ENCODE measurements at regions not wholly inside any gene's neighbourhood (a gene's known extent, or its start where the extent isn't known, plus 50 kb on each side); places are given as distances from the start of the nearest gene placed in this dataset.

DNA sequence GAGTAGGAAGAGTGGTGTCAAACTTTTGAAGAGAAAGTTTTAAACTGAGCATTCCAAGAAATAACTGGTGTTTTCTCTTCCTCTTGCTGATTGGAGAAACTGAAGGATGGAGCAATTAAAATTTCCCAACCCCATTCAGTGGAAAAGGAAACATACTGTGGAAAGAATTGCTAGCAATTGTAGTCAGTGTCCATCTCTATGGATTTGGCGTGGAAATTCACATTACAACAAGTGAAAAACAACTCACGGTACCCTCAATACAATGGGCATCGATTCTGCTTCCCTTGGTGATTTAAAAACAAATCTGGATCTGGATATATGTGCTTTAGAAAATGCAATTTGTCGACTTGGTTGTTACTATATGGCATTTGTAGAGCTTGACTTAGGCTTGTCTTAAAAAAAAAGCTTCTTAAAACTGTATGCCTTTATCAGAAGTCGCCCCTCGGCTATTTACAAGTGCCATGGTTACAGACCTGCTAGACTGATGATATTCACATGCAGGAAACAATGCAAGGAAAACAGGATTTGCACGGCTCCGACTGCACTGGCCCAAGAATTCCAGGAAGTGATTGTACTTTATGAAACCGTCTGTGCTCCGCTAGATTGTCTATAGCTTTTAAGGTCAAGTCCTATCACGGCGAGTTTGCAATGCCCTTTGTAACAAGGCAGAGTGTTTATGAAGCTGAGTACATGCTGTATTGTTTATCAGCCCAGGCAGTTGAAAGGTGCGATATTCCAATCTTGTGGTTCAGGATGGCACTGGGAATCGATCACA lies 131.7 kb upstream of the PHACTR1 start:
- intact Hi-C loops (cut with micrococcal nuclease): no loop called here
- TF ChIP-seq, protein P1, sequence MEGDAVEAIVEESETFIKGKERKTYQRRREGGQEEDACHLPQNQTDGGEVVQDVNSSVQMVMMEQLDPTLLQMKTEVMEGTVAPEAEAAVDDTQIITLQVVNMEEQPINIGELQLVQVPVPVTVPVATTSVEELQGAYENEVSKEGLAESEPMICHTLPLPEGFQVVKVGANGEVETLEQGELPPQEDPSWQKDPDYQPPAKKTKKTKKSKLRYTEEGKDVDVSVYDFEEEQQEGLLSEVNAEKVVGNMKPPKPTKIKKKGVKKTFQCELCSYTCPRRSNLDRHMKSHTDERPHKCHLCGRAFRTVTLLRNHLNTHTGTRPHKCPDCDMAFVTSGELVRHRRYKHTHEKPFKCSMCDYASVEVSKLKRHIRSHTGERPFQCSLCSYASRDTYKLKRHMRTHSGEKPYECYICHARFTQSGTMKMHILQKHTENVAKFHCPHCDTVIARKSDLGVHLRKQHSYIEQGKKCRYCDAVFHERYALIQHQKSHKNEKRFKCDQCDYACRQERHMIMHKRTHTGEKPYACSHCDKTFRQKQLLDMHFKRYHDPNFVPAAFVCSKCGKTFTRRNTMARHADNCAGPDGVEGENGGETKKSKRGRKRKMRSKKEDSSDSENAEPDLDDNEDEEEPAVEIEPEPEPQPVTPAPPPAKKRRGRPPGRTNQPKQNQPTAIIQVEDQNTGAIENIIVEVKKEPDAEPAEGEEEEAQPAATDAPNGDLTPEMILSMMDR (IDR thresholded peaks at IDR 0.05): no peak
- CTCF ChIA-PET: no interaction called here
- Mint-ChIP-seq H3K27me3 (no peaks in the 10 kb centered on the region), H3K4me3 (no peak overlapping the region), H3K9me3 (no peaks in the 10 kb centered on the region), H3K27ac (no peak overlapping the region), H3K4me1 (ENCODE audit: low read depth) (no peaks in the 10 kb centered on the region), H3K36me3 (ENCODE audit: low read depth) (no peaks in the 10 kb centered on the region)
- no peak for DNase-seq
- ATAC-seq: no peak
- POLR2A ChIA-PET: no interaction called here

DNA sequence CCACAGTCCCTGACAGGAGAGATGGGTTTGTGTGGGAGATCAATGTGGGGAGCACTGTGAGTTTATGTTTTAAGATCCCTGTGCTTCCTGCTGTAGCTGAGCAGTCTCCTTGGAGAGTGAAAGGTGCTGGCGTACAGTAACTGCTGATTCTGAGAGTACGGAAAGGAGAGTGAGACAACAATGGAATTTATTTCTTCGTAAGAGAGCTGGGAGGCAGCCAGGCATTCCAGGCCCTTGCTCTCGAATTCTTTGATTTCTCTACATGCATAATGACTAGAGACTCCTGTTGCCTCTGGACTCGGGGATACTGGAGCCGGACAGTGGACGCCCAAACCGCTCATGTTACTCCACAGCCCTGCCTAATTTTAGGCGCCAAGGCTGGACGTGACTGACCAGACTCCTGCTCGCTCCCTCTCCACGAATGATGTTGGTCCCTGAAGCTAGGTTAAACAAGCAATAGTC lies 131.0 kb upstream of the PHACTR1 start:
- Mint-ChIP-seq H3K4me3 (no peak overlapping the region), H3K27ac (no peak overlapping the region), H3K4me1 (ENCODE audit: low read depth) (no peaks in the 10 kb centered on the region), H3K9me3 (no peaks in the 10 kb centered on the region), H3K36me3 (ENCODE audit: low read depth) (no peaks in the 10 kb centered on the region), H3K27me3 (no peaks in the 10 kb centered on the region)
- DNase-seq (no peak), ATAC-seq (no peak)
- POLR2A ChIA-PET: no interaction called here
- TF ChIP-seq, protein P1 (IDR thresholded peaks at IDR 0.05): no peak
- intact Hi-C loops (cut with micrococcal nuclease): no loop called here
- CTCF ChIA-PET: no interaction called here

DNA sequence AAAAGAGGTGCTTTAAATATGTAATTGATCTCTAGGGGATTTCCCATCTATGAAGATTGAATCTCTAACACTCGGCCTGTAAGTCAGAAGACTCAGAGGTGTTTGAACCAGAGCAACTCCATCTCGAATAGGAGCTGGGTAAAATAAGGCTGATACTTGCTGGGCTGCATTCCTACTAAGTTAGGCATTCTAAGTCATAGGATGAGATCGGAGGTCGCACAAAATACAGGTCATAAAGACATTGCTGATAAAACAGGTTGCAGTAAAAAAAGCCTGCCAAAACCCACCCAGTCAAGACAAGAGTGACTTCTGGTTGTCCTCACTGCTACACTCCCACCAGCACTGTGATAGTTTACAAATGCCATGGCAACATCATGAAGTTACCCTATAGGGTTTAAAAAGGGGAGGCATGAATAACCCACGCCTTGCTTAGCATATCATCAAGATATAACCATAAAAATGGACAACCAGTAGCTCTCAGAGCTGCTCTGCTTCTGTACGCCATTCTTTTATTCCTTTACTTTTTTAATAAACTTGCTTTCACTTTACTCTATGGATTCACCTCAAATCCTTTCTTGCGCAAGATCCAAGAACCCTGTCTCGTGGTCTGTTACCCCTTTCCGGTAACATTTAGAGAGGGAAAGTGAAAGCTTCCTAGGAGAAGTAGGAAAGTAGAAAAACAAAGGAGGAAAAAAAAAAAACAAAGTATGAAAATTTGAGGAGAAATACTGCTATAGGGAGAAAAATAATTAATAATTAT lies 129.7 kb upstream of the PHACTR1 start:
- peaks cover 2% of the 10 kb centered on the region for H3K27me3 Mint-ChIP-seq
- TF ChIP-seq, protein P1 (IDR thresholded peaks at IDR 0.05): no peak
- no peak for ATAC-seq
- no peaks in the 10 kb centered on the region for H3K9me3 Mint-ChIP-seq
- DNase-seq: no peak
- ChIA-PET POLR2A (no interaction called here), CTCF (no interaction called here)
- no peak overlapping the region for H3K27ac Mint-ChIP-seq
- H3K4me3 Mint-ChIP-seq: no peak overlapping the region
- H3K36me3 Mint-ChIP-seq (ENCODE audit: low read depth): no peaks in the 10 kb centered on the region
- no peaks in the 10 kb centered on the region for H3K4me1 Mint-ChIP-seq (ENCODE audit: low read depth)
- intact Hi-C loops (cut with micrococcal nuclease): no loop called here

DNA sequence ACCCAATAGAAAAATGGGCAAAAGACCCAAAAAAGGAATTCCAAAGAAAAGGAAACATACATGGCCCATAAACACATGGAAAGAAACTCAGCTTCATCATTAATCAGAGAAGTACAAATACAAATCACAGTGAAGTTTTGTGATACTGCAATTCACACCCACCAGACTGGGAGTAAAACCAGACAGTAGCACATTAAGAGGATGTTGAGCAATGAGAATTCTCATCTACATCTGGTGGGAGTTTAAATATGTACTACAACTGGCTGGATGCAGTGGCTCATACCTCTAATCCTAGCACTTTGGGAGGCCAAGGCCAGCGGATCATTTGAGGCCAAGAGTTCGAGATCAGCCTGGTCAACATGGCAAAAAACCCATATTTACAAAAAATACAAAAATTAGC lies 125.7 kb upstream of the PHACTR1 start:
- H3K9me3 Mint-ChIP-seq: no peaks in the 10 kb centered on the region

More for the DNA sequence above, 125.7 kb upstream of the PHACTR1 start:
- no peak for ATAC-seq
- Mint-ChIP-seq H3K27me3 (peaks cover 5% of the 10 kb centered on the region), H3K4me3 (no peak overlapping the region), H3K27ac (no peak overlapping the region), H3K4me1 (ENCODE audit: low read depth) (no peaks in the 10 kb centered on the region), H3K36me3 (ENCODE audit: low read depth) (no peaks in the 10 kb centered on the region)
- TF ChIP-seq, protein P1 (IDR thresholded peaks at IDR 0.05): no peak
- ChIA-PET POLR2A (no interaction called here), CTCF (no interaction called here)
- DNase-seq: no peak
- intact Hi-C loops (cut with micrococcal nuclease): no loop called here

Data from activated CD8-positive, alpha-beta T cell treated with anti-CD3 and anti-CD28 coated beads for 36 hours (primary cell).